Esophagus squamous epithelium (tissue), 5 donors: ENCODE measurements at regions not wholly inside any gene's neighbourhood (a gene's known extent, or its start where the extent isn't known, plus 50 kb on each side); places are given as distances from the start of the nearest gene placed in this dataset.

Experiments
- DNase-seq: peaks from one replicate; lab custom pipeline; 2025; lab: John Stamatoyannopoulos, UW
- H3K27ac ChIP-seq, 4 donors: fragments of 200-600 bp; sonication (generic); one replicate each; pipeline ENCODE4 v1.5.1; 2016 to 2019; ENCODE audit warnings: mild to moderate bottlenecking in 1 of 4
- H3K27me3 ChIP-seq, 4 donors: fragments of 200-600 bp; sonication (generic); 1 replicate in 3 of 4; 2 replicates in 1 of 4; pipeline versions ENCODE4 v1.5.1 to v1.6.0; 2017 to 2021; ENCODE audit warnings: antibody characterized with exemption in 1 of 4
- H3K36me3 ChIP-seq, 3 donors: fragments of 200-600 bp; sonication (generic); one replicate each; pipeline ENCODE4 v1.5.1; 2016 to 2019
- H3K4me1 ChIP-seq, 3 donors: fragments of 200-600 bp; sonication (generic); one replicate each; pipeline ENCODE4 v1.5.1; 2017 to 2019
- H3K4me3 ChIP-seq, 4 donors: fragments of 200-600 bp; sonication (generic); 1 replicate in 3 of 4; 2 replicates in 1 of 4; pipeline ENCODE4 v1.5.1; 2016 to 2019; ENCODE audit warnings: mild to moderate bottlenecking in 2 of 4, moderate library complexity in 1 of 4
- H3K9me3 ChIP-seq, 3 donors: fragments of 200-600 bp; sonication (generic); one replicate each; pipeline ENCODE4 v1.5.1; 2016 to 2019
- POLR2A ChIP-seq, 4 donors: fragments of 450-650 bp; IDR thresholded peaks; one replicate each; pipeline ENCODE4 v1.6.1; 2017; ENCODE audit warnings: antibody characterized with exemption in 4 of 4, mild to moderate bottlenecking in 4 of 4, moderate library complexity in 3 of 4
- WGBS, 2 donors: methylation state at CpG; one replicate each; pipeline ENCODE4 v1.1.5; 2018; 5-methylcytosine and 5-hydroxymethylcytosine counted together
- intact Hi-C: fragments of 100-400 bp; cut with DNase I; formaldehyde crosslinking; loops from one replicate; pipeline ENCODE4 v1.15.0; 2022
- TF ChIP-seq, protein P1 (sequence below), 6 experiments: fragments of 450-650 bp in 4 of 6; fragments of 200-600 bp in 2 of 6; sonication (generic) in 2 of 6; IDR thresholded peaks; one replicate each; pipeline ENCODE4 v1.5.1; 2016 to 2019; ENCODE audit warnings: antibody characterized with exemption in 6 of 6, mild to moderate bottlenecking in 4 of 6, moderate library complexity in 4 of 6
- donor health status: DM: yes; HTN: yes; CAD: no.

DNA sequence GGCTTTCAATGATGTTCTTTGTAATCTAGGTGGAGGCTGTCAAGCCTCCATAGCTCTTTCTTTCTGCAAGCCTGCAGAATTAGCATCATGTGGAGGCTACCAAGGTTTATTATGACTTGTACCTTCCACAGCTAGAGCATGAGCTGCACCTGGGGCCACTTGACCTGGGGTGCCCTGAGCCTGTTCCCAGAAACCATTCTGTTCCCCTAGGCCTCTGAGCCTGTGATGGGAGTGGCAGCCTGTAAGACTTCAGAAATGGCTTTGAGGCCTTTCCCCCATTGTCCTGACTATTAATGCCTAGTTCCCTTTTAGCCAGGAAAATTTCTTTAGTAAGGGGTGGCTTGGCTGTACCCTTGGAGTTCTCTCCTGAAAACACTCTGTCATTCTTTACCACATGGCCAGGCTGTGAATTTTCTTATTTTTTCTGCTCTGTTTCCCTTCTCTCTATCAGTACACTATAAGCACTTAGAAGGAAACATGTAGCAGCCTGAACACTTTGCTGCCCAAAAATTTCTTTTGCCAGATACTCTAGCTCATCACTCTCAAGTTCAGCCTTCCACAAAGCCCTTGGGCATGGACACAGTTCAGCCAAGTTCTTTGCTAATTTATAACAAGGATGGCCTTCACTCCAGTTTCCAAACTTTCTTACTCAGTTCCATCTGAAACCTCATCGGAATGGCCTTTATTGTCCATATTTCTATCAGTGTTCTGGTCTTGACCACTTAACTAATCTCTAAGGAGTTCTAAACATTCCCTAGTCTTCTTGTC, 61.4 kb upstream of the NR3C1 start:
- no peak overlapping the region for H3K4me3 ChIP-seq
- no peak for TF ChIP-seq POLR2A (IDR thresholded peaks at IDR 0.05)
- TF ChIP-seq, protein P1, sequence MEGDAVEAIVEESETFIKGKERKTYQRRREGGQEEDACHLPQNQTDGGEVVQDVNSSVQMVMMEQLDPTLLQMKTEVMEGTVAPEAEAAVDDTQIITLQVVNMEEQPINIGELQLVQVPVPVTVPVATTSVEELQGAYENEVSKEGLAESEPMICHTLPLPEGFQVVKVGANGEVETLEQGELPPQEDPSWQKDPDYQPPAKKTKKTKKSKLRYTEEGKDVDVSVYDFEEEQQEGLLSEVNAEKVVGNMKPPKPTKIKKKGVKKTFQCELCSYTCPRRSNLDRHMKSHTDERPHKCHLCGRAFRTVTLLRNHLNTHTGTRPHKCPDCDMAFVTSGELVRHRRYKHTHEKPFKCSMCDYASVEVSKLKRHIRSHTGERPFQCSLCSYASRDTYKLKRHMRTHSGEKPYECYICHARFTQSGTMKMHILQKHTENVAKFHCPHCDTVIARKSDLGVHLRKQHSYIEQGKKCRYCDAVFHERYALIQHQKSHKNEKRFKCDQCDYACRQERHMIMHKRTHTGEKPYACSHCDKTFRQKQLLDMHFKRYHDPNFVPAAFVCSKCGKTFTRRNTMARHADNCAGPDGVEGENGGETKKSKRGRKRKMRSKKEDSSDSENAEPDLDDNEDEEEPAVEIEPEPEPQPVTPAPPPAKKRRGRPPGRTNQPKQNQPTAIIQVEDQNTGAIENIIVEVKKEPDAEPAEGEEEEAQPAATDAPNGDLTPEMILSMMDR (IDR thresholded peaks at IDR 0.05): no peak
- no peak for DNase-seq
- 46 to 71% methylated on average over 1 of the region's 1 CpG for WGBS, 2 donors
- H3K27me3 ChIP-seq: no peaks in the 10 kb centered on the region
- no peak overlapping the region for H3K27ac ChIP-seq
- no peaks in the 10 kb centered on the region for H3K9me3 ChIP-seq
- H3K36me3 ChIP-seq: no peaks in the 10 kb centered on the region
- intact Hi-C loops: no loop called here
- H3K4me1 ChIP-seq: no peaks in the 10 kb centered on the region

DNA sequence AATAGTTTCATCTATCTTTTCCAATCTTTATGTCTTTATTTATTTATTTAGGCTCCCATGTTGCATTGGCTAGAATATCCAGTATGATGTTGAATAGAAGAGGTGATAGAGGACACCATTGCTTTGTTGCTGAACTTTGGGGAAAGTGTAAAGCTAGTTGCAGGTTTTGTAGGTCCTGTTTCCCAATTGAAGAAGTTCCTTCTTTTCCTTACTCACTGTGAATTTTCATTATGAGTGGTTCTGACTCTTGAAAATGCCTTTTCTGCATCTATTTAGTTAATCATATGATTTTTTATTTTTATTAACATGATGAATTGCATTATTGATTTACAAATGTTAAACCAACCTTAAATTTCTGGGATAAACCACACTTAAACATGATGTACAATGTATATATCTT, 58.9 kb upstream of the NR3C1 start:
- Histone ChIP-seq H3K9me3 (no peaks in the 10 kb centered on the region), H3K4me1 (peaks cover 0 to under 1% (median 0%) of the 10 kb centered on the region in 3 donors), H3K36me3 (no peaks in the 10 kb centered on the region), H3K27ac (no peak overlapping the region), H3K4me3 (no peak overlapping the region), H3K27me3 (no peaks in the 10 kb centered on the region)
- no peak for DNase-seq
- TF ChIP-seq, protein P1 (IDR thresholded peaks at IDR 0.05): no peak
- no peak for TF ChIP-seq POLR2A (IDR thresholded peaks at IDR 0.05)
- intact Hi-C loops: no loop called here

DNA sequence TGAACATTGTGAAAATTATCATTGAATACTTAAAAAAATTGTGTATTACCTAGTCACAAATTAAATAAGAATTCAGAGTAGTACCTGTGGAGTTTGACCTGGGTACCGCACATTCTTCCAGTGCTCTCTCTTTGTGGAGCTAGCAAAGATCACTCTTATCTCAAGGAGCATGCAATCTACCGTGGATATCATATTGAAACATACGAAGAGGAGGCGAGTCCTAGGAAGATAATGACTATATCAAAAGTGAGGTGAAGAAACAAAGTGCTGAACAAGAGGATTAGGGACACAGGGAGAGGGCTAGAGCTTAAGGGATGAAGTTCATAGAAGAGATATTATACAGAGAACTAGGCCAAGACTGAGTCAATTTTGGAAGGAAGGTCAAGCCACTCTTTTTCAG, 55.9 kb upstream of the NR3C1 start:
- peaks cover 0 to 3% (median 0%) of the 10 kb centered on the region in 3 donors for H3K4me1 ChIP-seq
- TF ChIP-seq, protein P1 (IDR thresholded peaks at IDR 0.05): no peak
- TF ChIP-seq POLR2A (IDR thresholded peaks at IDR 0.05): no peak
- WGBS, 2 donors: 96 to 99% methylated on average over 4 of the region's 4 CpGs
- no peaks in the 10 kb centered on the region for H3K9me3 ChIP-seq
- H3K27ac ChIP-seq: no peak overlapping the region
- no peaks in the 10 kb centered on the region for H3K36me3 ChIP-seq
- H3K27me3 ChIP-seq: no peaks in the 10 kb centered on the region
- no peak for DNase-seq
- intact Hi-C loops: no loop called here
- H3K4me3 ChIP-seq: no peak overlapping the region

DNA sequence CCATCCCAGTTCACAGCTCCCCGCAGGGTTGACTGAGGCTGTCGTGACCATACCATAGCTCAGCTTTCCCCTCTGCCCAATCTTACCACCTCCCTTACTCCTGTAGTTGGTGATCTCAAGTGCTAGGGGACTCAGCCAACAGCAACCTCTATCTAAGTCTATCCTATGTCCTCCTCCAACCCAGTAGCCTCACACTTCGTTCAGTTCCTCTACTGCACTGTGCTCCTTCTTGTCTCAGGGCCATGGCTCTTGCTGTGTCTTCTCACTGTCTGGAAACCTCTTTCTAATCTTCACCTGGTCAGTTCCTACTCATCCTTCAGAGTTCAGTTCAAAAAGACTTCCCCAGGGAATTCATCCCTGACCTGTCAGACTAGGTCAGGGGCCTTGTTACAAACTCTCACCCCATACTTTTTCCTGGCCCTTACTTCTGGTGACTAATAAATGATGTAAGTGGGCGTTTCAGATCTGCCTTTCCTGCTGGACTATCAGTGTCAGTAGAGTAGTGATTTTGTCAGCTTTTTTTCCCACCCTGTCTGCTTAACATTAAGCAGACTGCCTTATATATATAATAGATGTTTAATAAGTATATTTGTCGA, 53.6 kb upstream of the NR3C1 start:
- Histone ChIP-seq H3K27ac (no peak overlapping the region), H3K4me3 (no peak overlapping the region), H3K36me3 (no peaks in the 10 kb centered on the region), H3K27me3 (no peaks in the 10 kb centered on the region), H3K4me1 (peaks cover 0 to 3% (median 0%) of the 10 kb centered on the region in 3 donors), H3K9me3 (no peaks in the 10 kb centered on the region)
- WGBS, 2 donors: 71 to 75% methylated on average over 5 of the region's 5 CpGs
- no peak for DNase-seq
- TF ChIP-seq, protein P1 (IDR thresholded peaks at IDR 0.05): no peak
- no peak for TF ChIP-seq POLR2A (IDR thresholded peaks at IDR 0.05)
- intact Hi-C loops: no loop called here

DNA sequence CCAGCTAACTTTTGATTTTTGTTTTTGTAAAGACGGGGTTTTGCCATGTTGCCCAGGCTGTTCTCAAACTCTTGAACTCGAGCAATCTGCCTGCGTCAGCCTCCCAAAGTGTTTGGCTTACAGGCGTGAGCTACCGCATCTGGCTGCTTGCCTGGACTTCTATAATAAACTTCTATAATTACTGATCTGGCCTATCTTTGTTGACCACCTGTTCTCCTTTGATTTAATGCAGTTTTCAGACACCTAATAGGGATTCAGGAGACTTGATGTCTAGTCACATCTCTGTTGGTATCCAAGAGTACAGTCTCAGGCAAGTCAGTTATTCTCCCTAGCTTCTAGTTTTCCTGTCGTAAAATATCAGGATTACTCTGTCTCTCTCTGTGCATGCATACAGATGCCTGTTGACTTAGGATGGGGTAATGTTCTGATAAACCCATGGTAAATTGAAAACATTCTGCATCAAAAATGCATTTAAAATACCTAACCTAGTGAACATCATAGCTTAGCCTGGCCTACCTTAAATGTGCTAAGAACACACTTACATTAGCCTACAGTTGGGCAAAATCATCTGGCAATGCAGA, 51.5 kb upstream of the NR3C1 start:
- Histone ChIP-seq H3K9me3 (no peaks in the 10 kb centered on the region), H3K4me3 (no peak overlapping the region), H3K27me3 (no peaks in the 10 kb centered on the region), H3K4me1 (peaks cover 0 to 3% (median 0%) of the 10 kb centered on the region in 3 donors), H3K27ac (no peak overlapping the region), H3K36me3 (no peaks in the 10 kb centered on the region)
- intact Hi-C loops: no loop called here
- 85 to 86% methylated on average over 6 of the region's 6 CpGs for WGBS, 2 donors
- DNase-seq: no peak
- TF ChIP-seq POLR2A (IDR thresholded peaks at IDR 0.05): no peak
- TF ChIP-seq, protein P1 (IDR thresholded peaks at IDR 0.05): no peak
